Neural cell (in vitro differentiated cells): ENCODE measurements at regions not wholly inside any gene's neighbourhood (a gene's known extent, or its start where the extent isn't known, plus 50 kb on each side); places are given as distances from the start of the nearest gene placed in this dataset.

Source experiments
- H2AFZ ChIP-seq: fragments of 200-600, 300-800 bp; sonication (generic), shearing (Covaris generic); 2 replicates; pipeline ENCODE4 v1.6.0; 2014; ENCODE audit warnings: low read depth, mild to moderate bottlenecking, antibody characterized with exemption, low read length, moderate library complexity
- H3F3A ChIP-seq: fragments of 200-600 bp; shearing (Covaris generic); 2 replicates; pipeline ENCODE4 v1.6.1; 2016; ENCODE audit warnings: mild to moderate bottlenecking, moderate library complexity, mixed read lengths, antibody characterized with exemption, low read length; ENCODE audit not compliant: insufficient read depth, poor library complexity, severe bottlenecking
- H3K27ac ChIP-seq: fragments of 200-600, 300-800 bp; sonication (generic), shearing (Covaris generic); 2 replicates; pipeline ENCODE4 v1.5.1; 2014; ENCODE audit warnings: mild to moderate bottlenecking, low read length, moderate library complexity
- H3K27me3 ChIP-seq: fragments of 300-800, 200-600 bp; sonication (generic), shearing (Covaris generic); 2 replicates; pipeline ENCODE4 v1.6.0; 2014; ENCODE audit warnings: mild to moderate bottlenecking, low read depth, low read length, moderate library complexity; ENCODE audit not compliant: insufficient read depth
- H3K36me3 ChIP-seq: fragments of 300-800, 200-600 bp; sonication (generic), shearing (Covaris generic); 2 replicates; pipeline ENCODE4 v1.5.1; 2014; ENCODE audit warnings: mild to moderate bottlenecking, antibody characterized with exemption, low read length, moderate library complexity; ENCODE audit not compliant: insufficient read depth
- H3K4me2 ChIP-seq: fragments of 300-800, 200-600 bp; sonication (generic), shearing (Covaris generic); 2 replicates; pipeline ENCODE4 v1.6.0; 2014; ENCODE audit warnings: mild to moderate bottlenecking, low read length
- H3K4me3 ChIP-seq: fragments of 300-800, 200-600 bp; sonication (generic), shearing (Covaris generic); 2 replicates; pipeline ENCODE4 v1.5.1; 2014; ENCODE audit warnings: mild to moderate bottlenecking, low read length, moderate library complexity
- H3K79me2 ChIP-seq: fragments of 200-600 bp; shearing (Covaris generic); replicated peaks from 2 replicates; pipeline ENCODE4 v1.6.0; 2014; ENCODE audit warnings: mild to moderate bottlenecking, low read length, moderate library complexity; ENCODE audit not compliant: insufficient read depth
- H3K9ac ChIP-seq: fragments of 300-800, 200-600 bp; sonication (generic), shearing (Covaris generic); 2 replicates; pipeline ENCODE4 v1.6.1; 2016; ENCODE audit warnings: mild to moderate bottlenecking, low read length, mixed read lengths
- H3K9me2 ChIP-seq: fragments of 200-600 bp; shearing (Covaris generic); 2 replicates; pipeline ENCODE4 v1.6.1; 2016; ENCODE audit warnings: mild to moderate bottlenecking, low read length, mixed read lengths; ENCODE audit not compliant: insufficient read depth
- H3K9me3 ChIP-seq: fragments of 200-600, 300-800 bp; sonication (generic), shearing (Covaris generic); 2 replicates; pipeline ENCODE4 v1.6.1; 2016; ENCODE audit warnings: mild to moderate bottlenecking, mixed run types, low read length, moderate library complexity, mixed read lengths
- H4K20me1 ChIP-seq: fragments of 200-600 bp; shearing (Covaris generic); 2 replicates; pipeline ENCODE4 v1.6.1; 2016; ENCODE audit warnings: mild to moderate bottlenecking, mixed run types; ENCODE audit not compliant: insufficient read depth
- EP300 ChIP-seq: fragments of 450-650 bp; conservative IDR thresholded peaks from 2 replicates; pipeline ENCODE4 v1.6.1; 2014; ENCODE audit warnings: antibody characterized with exemption, mild to moderate bottlenecking, moderate library complexity; ENCODE audit not compliant: poor library complexity, severe bottlenecking
- EZH2 ChIP-seq: fragments of 200-600, 300-800 bp; shearing (Covaris generic), sonication (generic); IDR thresholded peaks from 2 replicates; pipeline ENCODE4 v1.6.1; 2014; ENCODE audit warnings: antibody characterized with exemption, low read length, borderline replicate concordance, mild to moderate bottlenecking; ENCODE audit not compliant: insufficient read depth, poor library complexity, severe bottlenecking
- MXI1 ChIP-seq: fragments of 450-650 bp; conservative IDR thresholded peaks from 2 replicates; pipeline ENCODE4 v1.6.1; 2014; ENCODE audit warnings: antibody characterized with exemption, mild to moderate bottlenecking; ENCODE audit not compliant: poor library complexity, severe bottlenecking
- POLR2AphosphoS5 ChIP-seq: IDR thresholded peaks from 2 replicates; pipeline ENCODE4 v1.6.1; 2012
- RAD21 ChIP-seq: fragments of 450-650 bp; conservative IDR thresholded peaks from 2 replicates; pipeline ENCODE4 v1.6.1; 2014; ENCODE audit warnings: antibody characterized with exemption, mild to moderate bottlenecking, moderate library complexity
- SMC3 ChIP-seq: fragments of 450-650 bp; conservative IDR thresholded peaks from 2 replicates; pipeline ENCODE4 v1.6.1; 2014; ENCODE audit warnings: antibody characterized with exemption, mild to moderate bottlenecking, moderate library complexity; ENCODE audit not compliant: poor library complexity
- TAF1 ChIP-seq: IDR thresholded peaks from 2 replicates; pipeline ENCODE4 v1.6.1; 2012; ENCODE audit warnings: low read depth
- TF ChIP-seq, protein P1 (sequence below): IDR thresholded peaks from 2 replicates; pipeline ENCODE4 v1.6.1; 2012; ENCODE audit warnings: borderline replicate concordance
- TF ChIP-seq, protein P2 (sequence below): fragments of 450-650 bp; IDR thresholded peaks from 2 replicates; pipeline ENCODE4 v1.5.1; 2014; ENCODE audit warnings: antibody characterized with exemption, mild to moderate bottlenecking, moderate library complexity; ENCODE audit not compliant: poor library complexity, severe bottlenecking

DNA sequence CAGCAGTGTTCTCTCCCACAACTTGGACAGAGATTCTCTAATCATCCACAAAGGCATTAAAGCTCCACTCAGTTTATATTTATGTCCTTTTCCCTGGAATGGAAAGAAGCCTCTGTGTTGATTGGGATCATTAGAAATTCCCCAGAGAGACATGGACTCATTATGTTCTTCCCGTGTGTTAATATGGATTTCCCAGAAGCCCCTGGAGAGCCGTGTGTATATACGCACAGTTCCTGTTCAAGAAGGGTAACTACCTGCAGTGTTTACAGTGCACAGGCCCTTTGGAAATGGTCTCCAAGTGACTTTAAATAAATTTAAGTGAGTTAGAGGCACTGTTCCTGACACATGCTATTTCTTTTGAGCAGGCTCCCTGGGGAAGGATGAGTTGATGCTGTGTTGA lies 428.0 kb upstream of the TMTC1 start:
- Histone ChIP-seq H4K20me1 (no peaks in the 10 kb centered on the region), H2AFZ (no peak overlapping the region), H3K79me2 (no peaks in the 10 kb centered on the region), H3K27ac (no peak overlapping the region), H3K9me3 (no peaks in the 10 kb centered on the region), H3K4me2 (no peak overlapping the region), H3K36me3 (no peaks in the 10 kb centered on the region), H3K4me3 (no peak overlapping the region), H3K9me2 (no peaks in the 10 kb centered on the region), H3K9ac (no peak overlapping the region), H3K27me3 (no peaks in the 10 kb centered on the region), H3F3A (no peaks in the 10 kb centered on the region)
- TF ChIP-seq, protein P1, sequence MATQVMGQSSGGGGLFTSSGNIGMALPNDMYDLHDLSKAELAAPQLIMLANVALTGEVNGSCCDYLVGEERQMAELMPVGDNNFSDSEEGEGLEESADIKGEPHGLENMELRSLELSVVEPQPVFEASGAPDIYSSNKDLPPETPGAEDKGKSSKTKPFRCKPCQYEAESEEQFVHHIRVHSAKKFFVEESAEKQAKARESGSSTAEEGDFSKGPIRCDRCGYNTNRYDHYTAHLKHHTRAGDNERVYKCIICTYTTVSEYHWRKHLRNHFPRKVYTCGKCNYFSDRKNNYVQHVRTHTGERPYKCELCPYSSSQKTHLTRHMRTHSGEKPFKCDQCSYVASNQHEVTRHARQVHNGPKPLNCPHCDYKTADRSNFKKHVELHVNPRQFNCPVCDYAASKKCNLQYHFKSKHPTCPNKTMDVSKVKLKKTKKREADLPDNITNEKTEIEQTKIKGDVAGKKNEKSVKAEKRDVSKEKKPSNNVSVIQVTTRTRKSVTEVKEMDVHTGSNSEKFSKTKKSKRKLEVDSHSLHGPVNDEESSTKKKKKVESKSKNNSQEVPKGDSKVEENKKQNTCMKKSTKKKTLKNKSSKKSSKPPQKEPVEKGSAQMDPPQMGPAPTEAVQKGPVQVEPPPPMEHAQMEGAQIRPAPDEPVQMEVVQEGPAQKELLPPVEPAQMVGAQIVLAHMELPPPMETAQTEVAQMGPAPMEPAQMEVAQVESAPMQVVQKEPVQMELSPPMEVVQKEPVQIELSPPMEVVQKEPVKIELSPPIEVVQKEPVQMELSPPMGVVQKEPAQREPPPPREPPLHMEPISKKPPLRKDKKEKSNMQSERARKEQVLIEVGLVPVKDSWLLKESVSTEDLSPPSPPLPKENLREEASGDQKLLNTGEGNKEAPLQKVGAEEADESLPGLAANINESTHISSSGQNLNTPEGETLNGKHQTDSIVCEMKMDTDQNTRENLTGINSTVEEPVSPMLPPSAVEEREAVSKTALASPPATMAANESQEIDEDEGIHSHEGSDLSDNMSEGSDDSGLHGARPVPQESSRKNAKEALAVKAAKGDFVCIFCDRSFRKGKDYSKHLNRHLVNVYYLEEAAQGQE = no peak
- TF ChIP-seq MXI1 (no peak), POLR2AphosphoS5 (no peak), SMC3 (no peak), EP300 (no peak), EZH2 (no peak), RAD21 (no peak), TAF1 (no peak)
- TF ChIP-seq, protein P2, sequence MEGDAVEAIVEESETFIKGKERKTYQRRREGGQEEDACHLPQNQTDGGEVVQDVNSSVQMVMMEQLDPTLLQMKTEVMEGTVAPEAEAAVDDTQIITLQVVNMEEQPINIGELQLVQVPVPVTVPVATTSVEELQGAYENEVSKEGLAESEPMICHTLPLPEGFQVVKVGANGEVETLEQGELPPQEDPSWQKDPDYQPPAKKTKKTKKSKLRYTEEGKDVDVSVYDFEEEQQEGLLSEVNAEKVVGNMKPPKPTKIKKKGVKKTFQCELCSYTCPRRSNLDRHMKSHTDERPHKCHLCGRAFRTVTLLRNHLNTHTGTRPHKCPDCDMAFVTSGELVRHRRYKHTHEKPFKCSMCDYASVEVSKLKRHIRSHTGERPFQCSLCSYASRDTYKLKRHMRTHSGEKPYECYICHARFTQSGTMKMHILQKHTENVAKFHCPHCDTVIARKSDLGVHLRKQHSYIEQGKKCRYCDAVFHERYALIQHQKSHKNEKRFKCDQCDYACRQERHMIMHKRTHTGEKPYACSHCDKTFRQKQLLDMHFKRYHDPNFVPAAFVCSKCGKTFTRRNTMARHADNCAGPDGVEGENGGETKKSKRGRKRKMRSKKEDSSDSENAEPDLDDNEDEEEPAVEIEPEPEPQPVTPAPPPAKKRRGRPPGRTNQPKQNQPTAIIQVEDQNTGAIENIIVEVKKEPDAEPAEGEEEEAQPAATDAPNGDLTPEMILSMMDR = no peak

DNA sequence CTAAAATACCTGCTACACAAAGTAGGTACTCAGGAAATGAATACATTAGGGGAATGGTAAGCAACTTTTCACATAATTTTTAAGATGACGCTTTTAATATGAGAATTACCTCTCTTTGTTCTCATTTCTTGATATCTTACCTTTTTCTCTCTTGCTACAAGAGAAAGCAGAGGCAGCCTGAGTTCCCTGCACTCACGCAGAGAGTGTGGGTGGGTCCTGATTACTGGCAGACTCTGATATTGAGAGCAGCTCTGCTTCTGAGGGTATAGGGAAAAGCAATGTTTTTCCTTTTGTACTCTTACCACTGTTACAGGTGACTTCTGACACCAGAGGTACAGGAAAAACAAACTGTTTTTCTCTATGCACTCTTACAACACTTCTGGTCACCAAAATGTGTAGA lies 420.2 kb upstream of the TMTC1 start:
- Histone ChIP-seq H3K9me3 (no peaks in the 10 kb centered on the region), H3K9me2 (no peaks in the 10 kb centered on the region), H3F3A (no peaks in the 10 kb centered on the region), H3K27ac (no peak overlapping the region), H3K36me3 (no peaks in the 10 kb centered on the region), H4K20me1 (no peaks in the 10 kb centered on the region), H3K79me2 (no peaks in the 10 kb centered on the region), H2AFZ (no peak overlapping the region), H3K4me3 (no peak overlapping the region), H3K4me2 (no peak overlapping the region), H3K9ac (no peak overlapping the region), H3K27me3 (no peaks in the 10 kb centered on the region)
- TF ChIP-seq POLR2AphosphoS5 (no peak), EZH2 (no peak), MXI1 (no peak), EP300 (no peak), SMC3 (no peak)
- TF ChIP-seq, protein P2 = no peak
- TF ChIP-seq, protein P1 = no peak
